Limb (tissue), 2 donors: ENCODE measurements at regions not wholly inside any gene's neighbourhood (a gene's known extent, or its start where the extent isn't known, plus 50 kb on each side); places are given as distances from the start of the nearest gene placed in this dataset.
"Not testable (repeated sequence)": the region's sequence is repeated elsewhere in the genome, so short reads cannot be mapped to it uniquely, and the experiment has no call there.

Source experiments
- DNase-seq, 2 donors: peaks; one replicate each; pipeline ENCODE4 v3.0.0-alpha.2; 2016; ENCODE audit errors: extremely low spot score in 2 of 2

DNA sequence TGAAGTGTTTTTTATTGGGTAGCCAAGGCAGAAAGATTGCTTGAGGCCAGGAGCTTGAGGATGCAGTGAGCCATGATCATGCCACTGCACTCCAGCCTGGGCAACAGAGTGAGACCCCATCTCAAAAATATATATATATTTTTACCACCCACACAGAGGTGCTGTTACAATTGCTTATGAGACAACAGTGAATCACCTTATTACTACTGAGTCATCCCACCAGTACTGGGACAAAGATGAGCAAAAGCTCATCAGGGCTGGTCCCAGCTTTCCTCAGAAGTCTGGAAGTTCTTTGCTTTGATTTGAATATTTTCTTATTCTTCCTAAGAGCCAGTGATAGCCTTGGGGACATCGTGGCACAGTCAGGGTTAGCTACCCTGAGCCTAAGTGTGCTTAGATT lies 207.7 kb downstream of the SOX2 start:
- DNase-seq, result no peak

DNA sequence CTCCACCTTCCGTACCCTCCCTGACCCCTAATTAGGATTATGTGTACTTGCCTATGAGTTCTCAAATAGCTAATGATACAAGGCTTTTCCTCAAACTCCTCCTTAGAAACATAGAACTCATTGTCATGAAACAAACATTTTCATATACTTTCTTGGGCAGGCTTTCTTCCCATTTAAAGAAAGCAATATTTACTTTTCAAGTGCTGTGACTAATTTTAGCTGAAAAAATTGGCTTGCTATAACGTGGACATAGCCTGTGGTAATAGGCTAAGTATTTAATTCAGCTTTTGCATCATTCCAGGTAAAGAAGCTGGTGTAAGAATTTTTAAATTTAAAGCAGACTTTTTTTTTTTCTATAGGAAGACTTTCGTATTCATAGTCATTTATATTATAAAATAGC lies 208.7 kb downstream of the SOX2 start:
- DNase-seq, result no peak

DNA sequence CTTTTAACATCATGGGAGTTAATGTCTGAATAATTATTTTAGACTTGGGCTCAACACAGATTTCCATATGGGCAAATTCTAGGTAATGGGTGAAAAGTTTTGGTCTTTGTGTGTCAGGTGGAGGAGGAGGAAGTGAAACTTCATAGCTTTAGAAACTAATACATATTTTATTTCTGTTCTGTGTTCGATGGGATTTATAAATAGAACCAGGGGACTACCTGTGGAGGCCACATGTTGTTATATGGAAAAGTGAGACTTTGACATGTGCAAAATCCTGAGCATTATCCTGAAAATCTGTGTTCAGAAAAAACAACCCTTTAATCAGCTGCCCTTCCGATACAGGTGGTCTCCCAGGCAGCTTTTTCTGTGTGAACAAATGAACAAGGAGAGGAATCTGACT lies 209.5 kb downstream of the SOX2 start:
- DNase-seq, result no peak

DNA sequence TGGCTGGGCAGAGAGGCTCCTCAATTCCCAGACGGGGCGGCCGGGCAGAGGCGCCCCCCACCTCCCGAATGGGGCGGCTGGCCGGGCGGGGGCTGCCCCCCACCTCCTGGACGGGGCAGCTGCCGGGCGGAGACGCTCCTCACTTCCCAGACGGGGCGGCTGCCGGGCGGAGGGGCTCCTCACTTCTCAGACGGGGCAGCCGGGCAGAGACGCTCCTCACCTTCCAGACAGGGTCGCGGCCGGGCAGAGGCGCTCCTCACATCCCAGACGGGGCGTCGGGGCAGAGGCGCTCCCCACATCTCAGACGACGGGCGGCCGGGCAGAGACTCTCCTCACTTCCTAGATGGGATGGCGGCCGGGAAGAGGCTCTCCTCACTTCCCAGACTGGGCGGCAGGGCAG lies 214.1 kb downstream of the SOX2 start:
- DNase-seq, result not testable (repeated sequence)

DNA sequence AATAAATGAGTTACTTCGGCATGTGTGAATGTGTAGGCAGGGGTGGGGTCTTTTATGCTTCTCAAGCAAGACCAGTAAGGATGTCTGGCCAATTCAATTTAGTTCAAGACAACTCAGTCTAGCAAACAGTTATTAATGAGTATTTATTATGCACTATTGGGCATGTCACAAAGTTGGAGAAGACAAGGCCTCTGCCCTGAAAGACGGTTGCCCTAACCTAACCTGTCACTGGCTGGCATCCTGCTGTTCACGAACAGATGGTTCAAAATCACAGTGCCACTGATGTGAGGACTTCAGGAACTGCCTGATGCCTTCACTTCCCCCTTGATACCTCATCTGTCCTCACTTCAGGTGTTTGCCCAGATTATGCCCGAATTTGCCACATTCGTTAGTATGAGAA lies 217.8 kb downstream of the SOX2 start:
- DNase-seq, result no peak

DNA sequence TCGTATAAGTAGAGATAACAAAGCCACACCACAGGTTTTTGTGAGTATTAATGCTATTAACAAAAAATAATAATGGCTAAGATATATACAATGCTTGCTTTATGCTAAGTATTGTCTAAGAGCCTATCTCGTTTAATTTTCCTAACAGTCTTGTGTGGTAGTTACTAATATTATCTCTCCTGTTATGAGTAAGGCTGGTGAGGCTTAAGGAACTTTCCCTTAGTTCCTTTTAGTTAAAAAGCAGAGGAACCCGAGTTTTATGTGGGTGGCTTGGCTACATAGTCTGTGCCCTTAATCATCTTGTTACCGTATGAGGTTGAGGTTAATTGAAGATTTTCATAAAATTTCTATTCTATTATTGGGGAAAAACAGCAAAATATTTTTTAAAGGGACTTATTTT lies 218.4 kb downstream of the SOX2 start:
- DNase-seq, result no peak

DNA sequence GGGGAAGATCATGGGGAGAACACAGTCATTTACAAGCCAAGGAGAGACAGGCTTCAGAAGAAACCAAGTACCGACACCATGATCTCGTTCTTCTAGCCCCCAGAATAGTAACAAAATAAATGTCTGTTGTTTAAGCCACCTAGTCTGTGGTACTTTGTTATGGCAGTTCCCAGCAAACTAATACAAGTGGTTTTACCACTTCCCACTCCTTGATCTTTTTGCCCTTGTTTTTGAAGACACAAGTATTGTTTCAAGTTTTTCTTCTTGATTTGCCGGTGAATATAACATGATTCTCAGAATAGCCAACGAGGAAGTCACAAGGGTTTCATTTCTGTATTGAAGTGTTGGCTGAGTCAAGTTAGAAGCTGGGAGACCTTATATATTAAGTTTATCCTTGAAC lies 220.3 kb downstream of the SOX2 start:
- DNase-seq, result no peak

DNA sequence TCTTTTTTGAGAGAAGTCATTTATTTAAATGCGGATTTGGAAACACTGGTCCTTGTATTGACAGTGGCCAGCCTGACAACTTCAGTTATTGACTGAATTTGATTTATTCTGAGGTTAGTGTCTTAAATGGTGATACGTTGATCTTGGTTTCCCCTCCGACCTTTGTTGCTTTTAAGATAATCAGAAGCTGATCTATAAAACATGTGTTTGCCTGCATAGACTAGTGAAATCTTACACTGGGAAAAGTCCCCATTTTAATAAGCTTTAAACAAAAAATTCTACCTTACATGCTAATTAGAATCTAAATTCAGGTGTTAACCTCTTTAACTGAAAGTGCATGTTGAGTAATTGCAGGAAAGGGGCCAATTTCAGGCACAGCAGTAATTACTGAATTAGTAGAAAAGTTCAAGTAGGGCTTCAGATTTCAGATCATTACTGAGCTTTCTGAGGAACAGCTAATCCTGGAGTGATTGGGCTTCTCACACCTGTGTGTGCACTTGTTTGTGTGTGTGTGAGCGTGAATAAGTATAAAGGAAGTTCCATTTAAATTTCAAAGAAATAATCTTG lies 221.4 kb downstream of the SOX2 start:
- DNase-seq, result no peak

DNA sequence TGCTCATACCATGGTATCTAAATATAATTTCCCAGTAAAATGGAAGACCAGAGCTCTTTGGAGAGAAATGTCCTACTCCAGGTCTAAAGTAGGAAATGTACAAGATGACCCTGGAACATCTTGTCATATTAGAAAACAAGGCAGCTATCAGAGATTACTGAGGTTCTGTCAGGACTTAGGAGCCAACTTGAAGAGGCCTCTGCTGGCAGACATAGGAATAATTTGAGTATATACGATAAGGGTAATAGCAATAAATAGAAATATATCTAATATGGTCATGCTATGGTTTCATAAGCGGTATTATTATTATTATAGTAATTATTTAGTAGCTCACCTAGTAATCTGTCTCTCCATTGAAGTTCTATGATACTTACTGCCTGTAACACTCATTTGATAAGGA lies 224.2 kb downstream of the SOX2 start:
- DNase-seq, result no peak

DNA sequence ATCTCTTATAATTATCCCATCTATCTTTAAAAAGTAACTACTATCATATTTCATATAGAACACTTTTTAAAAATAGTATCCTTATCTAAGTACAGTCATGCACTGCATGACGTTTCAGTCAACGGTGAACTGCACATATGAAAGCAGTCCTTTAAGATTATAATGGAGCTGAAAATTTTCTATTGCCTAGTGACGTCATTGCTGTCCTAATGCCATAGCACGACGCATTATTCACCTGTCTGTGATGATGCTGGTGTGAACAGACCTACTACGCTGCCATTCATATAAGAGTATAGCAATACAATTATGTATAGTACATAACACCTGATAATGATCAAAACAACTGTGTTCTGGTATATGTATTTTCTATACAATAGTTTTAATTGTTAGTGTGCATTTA lies 225.0 kb downstream of the SOX2 start:
- DNase-seq, result no peak

DNA sequence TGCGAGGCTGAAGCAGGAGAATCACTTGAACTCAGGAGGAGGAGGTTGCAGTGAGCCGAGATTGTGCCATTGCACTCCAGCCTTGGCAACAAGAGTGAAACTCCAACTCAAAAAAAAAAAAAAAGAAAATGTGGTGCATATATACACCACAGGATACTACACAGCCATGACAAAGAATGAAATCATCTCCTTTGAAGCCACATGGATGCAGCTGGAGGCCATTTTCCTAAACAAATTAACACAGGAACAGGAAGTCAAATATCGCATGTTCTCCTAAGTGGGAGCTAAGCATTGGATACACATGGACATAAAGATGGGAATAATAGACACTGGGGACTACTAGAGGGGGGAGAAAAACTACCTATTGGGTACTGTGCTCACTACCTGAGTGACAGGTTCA lies 226.9 kb downstream of the SOX2 start:
- DNase-seq, result not testable (repeated sequence)

DNA sequence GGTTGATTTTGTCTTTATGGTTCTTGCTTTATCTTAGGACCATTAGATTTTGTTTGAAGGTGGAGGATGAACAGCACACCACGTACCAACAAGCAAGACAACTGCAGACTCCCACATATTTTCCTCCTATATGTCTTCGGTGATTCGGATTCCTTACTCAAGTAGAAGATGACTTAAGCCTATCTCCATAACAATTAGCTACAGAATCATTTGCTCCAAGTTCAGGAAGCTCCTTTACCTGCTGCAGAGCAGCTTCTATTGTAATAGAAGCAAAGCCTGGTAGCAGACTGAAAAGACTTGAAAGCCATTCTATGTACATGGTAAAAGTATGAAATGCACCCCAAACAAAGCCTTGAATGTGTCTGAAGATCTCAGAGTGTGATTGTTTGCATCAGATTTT lies 229.0 kb downstream of the SOX2 start:
- no peak for DNase-seq

DNA sequence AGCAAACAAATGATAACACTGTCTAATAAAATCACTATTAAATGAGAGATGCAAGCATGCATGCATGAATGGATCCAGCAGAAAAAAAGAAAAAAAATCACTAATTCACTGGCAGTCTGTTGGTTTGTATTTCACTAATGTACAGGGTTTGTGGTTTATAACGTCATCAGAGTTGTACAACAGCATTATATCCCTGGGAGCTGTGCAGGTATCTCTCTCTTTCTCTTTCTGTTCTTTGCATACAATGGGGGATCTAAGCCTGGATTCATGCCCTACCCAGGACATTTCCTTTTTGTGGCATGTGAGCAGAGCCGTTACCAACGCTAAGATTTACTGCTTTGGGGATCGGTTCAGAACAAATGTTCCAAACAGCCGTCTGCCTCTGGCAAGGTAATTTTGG lies 229.5 kb downstream of the SOX2 start:
- no peak for DNase-seq

DNA sequence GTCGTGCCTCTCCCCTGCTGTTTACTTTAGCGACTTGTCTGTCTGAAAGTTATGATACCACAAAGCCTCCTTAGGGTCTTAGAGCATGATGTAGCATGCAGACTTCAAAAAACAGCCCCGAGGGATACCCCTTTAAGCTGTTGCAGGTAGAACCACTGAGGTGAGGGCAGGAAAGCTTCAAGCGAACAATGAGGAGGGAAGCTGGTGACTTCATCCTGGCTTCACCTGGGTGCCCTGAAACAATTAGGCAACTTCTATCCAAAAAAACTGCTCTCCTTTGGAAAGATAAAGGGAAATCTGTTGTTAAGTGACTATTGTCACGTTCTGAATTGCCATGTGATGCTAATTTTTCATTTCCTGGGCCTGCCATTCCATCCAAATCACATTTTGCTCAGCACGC lies 231.6 kb downstream of the SOX2 start:
- DNase-seq, result no peak

DNA sequence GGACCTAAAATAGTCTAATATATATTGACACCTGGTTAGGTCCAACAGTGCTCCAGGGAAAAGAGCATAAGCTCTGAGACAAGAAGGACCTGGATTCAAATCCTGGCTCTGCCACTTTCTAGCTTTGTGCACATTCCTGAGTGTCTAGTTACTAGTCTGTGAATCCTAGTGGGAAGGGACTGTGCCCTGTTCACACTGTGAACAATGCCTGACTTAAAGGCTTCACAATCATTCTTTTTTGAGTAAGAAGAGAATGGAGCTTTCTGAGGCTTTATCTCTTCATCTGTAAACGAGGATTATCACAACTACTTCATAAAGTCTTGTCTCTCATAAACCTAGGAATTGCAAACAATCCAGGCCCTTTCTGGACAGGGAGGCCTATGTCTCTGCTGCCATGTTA lies 235.9 kb downstream of the SOX2 start:
- no peak for DNase-seq

DNA sequence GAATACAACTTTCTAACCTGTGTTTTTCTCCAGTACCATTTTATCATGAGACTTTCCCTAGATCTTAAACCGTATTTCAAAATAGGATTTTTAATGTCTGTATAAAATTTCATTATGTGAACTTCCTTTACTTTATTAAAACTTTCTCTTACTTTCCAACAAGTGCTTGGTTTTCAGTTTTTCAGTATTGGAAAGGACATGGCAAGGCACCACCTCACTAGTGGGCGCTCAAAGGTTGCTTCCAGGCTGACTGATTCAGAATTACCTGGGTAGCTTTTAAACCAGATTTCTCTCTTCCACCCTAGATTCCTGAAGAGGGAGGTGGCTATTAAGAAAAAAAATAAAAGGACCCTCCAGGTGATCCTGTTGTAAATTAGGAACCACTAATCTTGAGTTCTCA lies 236.6 kb downstream of the SOX2 start:
- no peak for DNase-seq

DNA sequence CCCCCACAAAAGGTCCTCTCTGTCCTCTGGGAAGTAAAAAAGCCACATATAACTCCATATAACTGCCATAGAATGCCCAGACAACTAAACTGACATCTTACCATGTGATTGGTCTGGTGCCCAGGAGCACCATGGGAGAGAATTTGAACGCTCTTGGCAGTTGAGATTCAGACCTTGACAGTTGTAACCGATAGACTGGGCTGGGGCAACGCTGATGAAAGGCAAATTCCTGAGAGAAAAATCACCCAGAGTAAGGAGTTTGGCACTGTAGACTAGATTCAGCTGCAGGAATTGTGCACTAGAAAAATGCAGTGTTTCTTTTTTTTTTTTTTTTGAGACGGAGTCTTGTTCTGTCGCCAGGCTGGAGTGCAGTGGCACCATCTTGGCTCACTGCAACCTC lies 240.5 kb downstream of the SOX2 start:
- DNase-seq, result no peak

DNA sequence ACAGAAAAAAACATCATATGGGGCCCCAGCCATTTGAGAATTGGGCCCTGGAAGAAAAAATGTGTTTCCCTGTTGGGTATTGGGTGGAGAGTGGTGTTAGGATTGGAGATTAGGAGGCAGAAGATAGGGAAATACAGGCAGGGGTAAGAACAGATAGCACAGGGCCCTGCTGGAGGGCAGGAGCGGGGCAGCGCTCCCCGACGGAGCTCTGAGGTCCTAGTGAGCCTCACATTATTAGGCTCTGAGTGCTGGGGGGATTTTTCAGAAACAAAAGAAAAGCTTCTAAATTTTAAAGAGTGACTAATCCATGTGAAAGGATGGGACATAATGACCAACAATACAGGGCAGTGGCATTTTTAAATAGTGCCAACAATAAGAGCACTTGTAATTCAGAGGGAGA lies 241.2 kb downstream of the SOX2 start:
- DNase-seq, result no peak

DNA sequence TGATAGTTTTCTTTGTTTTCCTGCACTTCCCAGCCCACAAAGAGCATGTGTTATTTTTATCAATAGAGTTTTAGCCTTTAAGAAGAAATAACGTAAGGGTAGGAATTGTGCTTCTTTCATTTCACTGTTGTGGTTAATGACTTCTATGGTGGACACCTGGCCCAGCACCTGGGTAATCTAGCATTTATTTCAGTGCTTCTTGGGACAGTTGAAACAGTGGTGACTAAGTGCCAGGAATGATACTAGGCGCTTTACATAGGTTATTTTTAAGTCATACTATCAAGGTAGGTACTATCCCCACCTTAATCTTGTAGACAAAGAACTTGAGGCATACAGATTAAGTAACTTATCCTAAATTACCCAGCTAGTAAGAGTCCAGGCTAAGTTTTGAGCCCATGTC lies 243.8 kb downstream of the SOX2 start:
- DNase-seq, result no peak

DNA sequence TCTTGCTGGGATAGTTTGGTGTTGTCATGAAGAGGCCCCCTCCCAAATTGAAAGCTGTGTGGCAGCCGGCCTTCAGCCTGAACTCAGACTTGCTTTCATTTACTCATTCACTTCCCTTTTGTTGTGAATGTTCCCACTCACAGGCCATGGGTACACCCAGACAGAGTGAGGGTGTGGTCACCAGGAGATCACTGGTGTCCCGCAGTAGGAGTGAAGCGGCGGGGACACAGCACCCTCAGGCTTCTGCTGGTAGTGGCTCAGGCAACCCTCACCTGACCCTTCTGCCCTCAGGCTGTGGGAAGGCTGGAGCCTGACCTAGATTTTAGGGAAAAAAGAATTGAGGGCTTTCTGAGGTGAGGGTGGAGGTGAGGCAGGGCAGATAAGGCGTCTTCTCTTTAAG lies 244.4 kb downstream of the SOX2 start:
- DNase-seq, result no peak

DNA sequence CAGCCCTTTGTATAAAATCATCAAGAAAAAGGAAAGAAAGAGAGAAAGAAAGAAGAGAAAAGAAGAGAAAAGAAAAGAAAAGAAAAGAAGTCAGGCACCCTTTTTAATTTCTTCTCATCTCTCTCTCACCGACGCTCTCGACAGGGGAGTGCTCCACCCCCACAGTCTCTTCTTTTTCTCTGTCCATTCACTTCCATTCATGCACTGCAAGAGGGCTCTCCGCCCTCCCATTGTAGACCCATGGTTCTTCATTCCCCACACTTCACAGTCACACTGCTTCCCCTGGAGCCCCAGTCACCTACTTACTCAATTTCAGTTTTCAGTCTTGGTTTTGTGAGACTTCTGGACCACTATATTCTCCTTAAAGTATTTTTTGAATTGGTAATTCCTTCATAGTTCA lies 254.7 kb downstream of the SOX2 start:
- DNase-seq, result no peak

DNA sequence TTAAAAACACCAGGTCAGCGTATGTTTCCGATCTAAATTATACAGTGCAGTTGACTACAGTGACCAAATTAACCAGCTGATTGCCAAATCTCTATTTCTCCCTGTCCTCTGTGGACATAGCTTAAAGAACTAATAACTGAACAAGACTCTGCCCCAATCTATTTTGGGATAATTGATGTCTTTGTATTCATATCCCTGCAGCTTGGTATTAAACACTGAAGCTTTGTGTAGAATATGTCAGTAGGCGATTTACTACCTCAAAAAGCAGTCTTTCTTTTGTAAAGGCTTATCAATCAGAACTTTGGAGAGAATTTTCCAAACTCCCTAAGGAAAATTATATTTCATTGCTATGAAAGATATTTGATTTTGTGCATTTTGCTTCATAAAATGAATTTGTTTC lies 258.2 kb downstream of the SOX2 start:
- no peak for DNase-seq

DNA sequence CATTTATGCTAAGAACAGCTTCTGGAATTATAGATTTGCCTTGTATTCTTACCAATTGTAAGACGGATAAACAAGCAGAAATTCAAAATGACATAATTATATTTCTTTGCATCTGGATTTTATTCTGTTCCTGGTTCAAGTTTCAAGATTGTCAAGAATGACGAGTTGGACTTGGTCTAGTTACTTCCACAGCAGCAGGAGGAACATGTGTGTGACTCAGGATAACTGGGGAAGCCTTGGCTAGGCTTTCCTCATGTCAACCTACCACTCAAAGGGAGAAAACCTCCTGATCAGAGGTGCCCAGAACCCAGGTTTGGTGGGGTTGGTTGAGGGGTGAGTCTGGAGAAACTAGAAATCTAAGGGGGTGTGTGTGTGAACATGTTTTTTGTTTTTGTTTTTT lies 259.7 kb downstream of the SOX2 start:
- no peak for DNase-seq

DNA sequence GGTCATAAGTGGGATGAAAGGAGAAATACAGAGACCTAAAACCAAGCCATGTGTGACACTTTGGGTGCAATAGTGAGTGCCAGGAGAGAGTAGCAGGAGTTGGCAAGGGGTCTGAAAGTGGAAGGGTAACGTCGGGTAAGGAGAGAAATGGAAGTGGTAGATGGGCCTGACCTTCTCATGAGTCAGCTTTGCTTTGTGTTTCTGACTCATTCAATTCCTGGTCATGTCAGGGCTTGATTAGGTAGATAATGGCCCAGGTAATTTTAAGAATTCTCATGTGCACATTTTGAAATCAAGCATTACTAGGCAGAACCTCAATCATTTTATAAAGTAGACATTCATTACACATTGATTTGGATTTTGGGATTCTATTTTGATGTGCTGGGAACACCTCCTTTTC lies 262.5 kb downstream of the SOX2 start:
- no peak for DNase-seq

DNA sequence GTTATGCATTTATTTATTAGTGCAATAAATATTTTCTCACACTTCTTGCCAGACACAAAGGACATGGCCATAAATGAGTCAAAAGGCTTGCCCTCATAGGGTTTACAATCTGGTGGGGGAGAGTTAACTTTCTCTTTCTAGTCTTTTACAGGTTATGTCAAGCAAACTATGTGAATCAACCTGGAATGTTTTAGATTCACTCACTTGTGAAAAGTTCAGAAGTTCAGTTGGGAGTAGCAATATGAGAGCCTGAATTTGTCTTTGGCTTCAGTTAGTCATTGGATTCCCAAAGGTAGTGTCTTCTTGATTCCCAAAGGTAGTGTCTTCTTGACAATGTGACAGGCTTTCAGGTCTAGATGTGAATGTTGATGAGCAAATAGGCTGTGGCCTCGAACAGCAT lies 264.8 kb downstream of the SOX2 start:
- DNase-seq, result no peak
